ENCODE measurements at regions not wholly inside any gene's neighbourhood (a gene's known extent, or its start where the extent isn't known, plus 50 kb on each side); places are given as distances from the start of the nearest gene placed in this dataset.
"Not testable (repeated sequence)": the region's sequence is repeated elsewhere in the genome, so short reads cannot be mapped to it uniquely, and the experiment has no call there.

GRCh38 chr6:167232356-167232755 lies 58.8 kb upstream of the UNC93A start:
- H3K4me1 Mint-ChIP-seq = no peaks in the 10 kb centered on the region
- Histone ChIP-seq H3K9me3 (ENCODE audit: control insufficient read depth in 1 of 2, low read length in 2 of 2) (no peaks in the 10 kb centered on the region), H3K27ac (ENCODE audit: low read depth, low read length) (no peak overlapping the region), H3K4me3 (ENCODE audit: low read length in 2 of 2) (no peak overlapping the region), H3K4me1 (ENCODE audit: insufficient read depth, low read length) (no peaks in the 10 kb centered on the region), H3K36me3 (ENCODE audit: insufficient read depth, low read length) (no peaks in the 10 kb centered on the region), H3K27me3 (ENCODE audit: insufficient read depth, low read length) (no peaks in the 10 kb centered on the region)
- no peaks in the 10 kb centered on the region for H3K36me3 Mint-ChIP-seq
- H3K27ac Mint-ChIP-seq = no peak overlapping the region
- peaks cover 33% of the 10 kb centered on the region in 2 donors for H3K27me3 Mint-ChIP-seq
- intact Hi-C loops (cut with micrococcal nuclease) = no loop called here
- H3K9me3 Mint-ChIP-seq = no peaks in the 10 kb centered on the region
- CTCF ChIA-PET (ENCODE audit: partially characterized antibody) = interaction anchor here (1.5 kb wide), 1 partner anchor 8 kb away, joined by 3 read pairs; no protein-coding TSS in a partner anchor
- no peak for DNase-seq
- POLR2A ChIA-PET (ENCODE audit: partially characterized antibody) = no interaction called here
- no peak overlapping the region for H3K4me3 Mint-ChIP-seq

- Histone ChIP-seq H3K27me3 (ENCODE audit: insufficient read depth, low read length) (no peaks in the 10 kb centered on the region), H3K4me1 (ENCODE audit: insufficient read depth, low read length) (no peaks in the 10 kb centered on the region), H3K4me3 (ENCODE audit: low read length in 2 of 2) (no peak overlapping the region), H3K9me3 (ENCODE audit: control insufficient read depth in 1 of 2, low read length in 2 of 2) (no peaks in the 10 kb centered on the region), H3K36me3 (ENCODE audit: insufficient read depth, low read length) (no peaks in the 10 kb centered on the region), H3K27ac (ENCODE audit: low read depth, low read length) (no peak overlapping the region)
- POLR2A ChIA-PET (ENCODE audit: partially characterized antibody) = no interaction called here
- intact Hi-C loops (cut with micrococcal nuclease) = no loop called here
- CTCF ChIA-PET (ENCODE audit: partially characterized antibody) = interaction anchor here (1.5 kb wide), 1 partner anchor 10 kb away, joined by 3 read pairs; no protein-coding TSS in a partner anchor
- Mint-ChIP-seq H3K4me3 (no peak overlapping the region), H3K27me3 (peaks cover 22 to 23% of the 10 kb centered on the region in 2 donors), H3K27ac (no peak overlapping the region), H3K9me3 (no peaks in the 10 kb centered on the region), H3K4me1 (no peaks in the 10 kb centered on the region), H3K36me3 (no peaks in the 10 kb centered on the region)
- no peak for DNase-seq
Measured at GRCh38 chr6:167233490-167233889, 57.6 kb upstream of the UNC93A start.

GRCh38 chr6:167234576-167234975 lies 56.5 kb upstream of the UNC93A start:
- H3K4me1 Mint-ChIP-seq; H3K27ac ChIP-seq (ENCODE audit: low read depth, low read length); CTCF ChIA-PET (ENCODE audit: partially characterized antibody); H3K4me3 ChIP-seq (ENCODE audit: low read length in 2 of 2); DNase-seq; H3K36me3 Mint-ChIP-seq; H3K27me3 ChIP-seq (ENCODE audit: insufficient read depth, low read length); H3K36me3 ChIP-seq (ENCODE audit: insufficient read depth, low read length); H3K4me3 Mint-ChIP-seq; H3K9me3 Mint-ChIP-seq; intact Hi-C loops (cut with micrococcal nuclease); H3K9me3 ChIP-seq (ENCODE audit: control insufficient read depth in 1 of 2, low read length in 2 of 2); H3K4me1 ChIP-seq (ENCODE audit: insufficient read depth, low read length); POLR2A ChIA-PET (ENCODE audit: partially characterized antibody): not testable (repeated sequence)
- H3K27me3 Mint-ChIP-seq = peaks cover 16 to 17% of the 10 kb centered on the region in 2 donors
- H3K27ac Mint-ChIP-seq = peak overlapping the region in 1 of 7 donors; percentile 75

- H3K36me3 Mint-ChIP-seq = no peaks in the 10 kb centered on the region
- H3K27ac Mint-ChIP-seq = peak overlapping the region in 1 of 7 donors; percentile 75
- no peaks in the 10 kb centered on the region for H3K36me3 ChIP-seq (ENCODE audit: insufficient read depth, low read length)
- no peaks in the 10 kb centered on the region for H3K9me3 Mint-ChIP-seq
- H3K27ac ChIP-seq (ENCODE audit: low read depth, low read length) = no peak overlapping the region
- no peak overlapping the region for H3K4me3 ChIP-seq (ENCODE audit: low read length in 2 of 2)
- peaks cover 17 to 18% of the 10 kb centered on the region in 2 donors for H3K27me3 Mint-ChIP-seq
- ChIA-PET POLR2A (ENCODE audit: partially characterized antibody) (no interaction called here), CTCF (ENCODE audit: partially characterized antibody) (no interaction called here)
- H3K27me3 ChIP-seq (ENCODE audit: insufficient read depth, low read length) = no peaks in the 10 kb centered on the region
- no peak overlapping the region for H3K4me3 Mint-ChIP-seq
- DNase-seq = no peak
- H3K4me1 Mint-ChIP-seq = no peaks in the 10 kb centered on the region
- intact Hi-C loops (cut with micrococcal nuclease) = no loop called here
- H3K9me3 ChIP-seq (ENCODE audit: control insufficient read depth in 1 of 2, low read length in 2 of 2) = no peaks in the 10 kb centered on the region
- no peaks in the 10 kb centered on the region for H3K4me1 ChIP-seq (ENCODE audit: insufficient read depth, low read length)
Measured at GRCh38 chr6:167235005-167235404, 56.1 kb upstream of the UNC93A start.

- POLR2A ChIA-PET (ENCODE audit: partially characterized antibody) = no interaction called here
- Mint-ChIP-seq H3K27ac (no peak overlapping the region), H3K36me3 (no peaks in the 10 kb centered on the region), H3K9me3 (no peaks in the 10 kb centered on the region), H3K4me1 (no peaks in the 10 kb centered on the region), H3K27me3 (peaks cover 19 to 20% of the 10 kb centered on the region in 2 donors), H3K4me3 (no peak overlapping the region)
- CTCF ChIA-PET (ENCODE audit: partially characterized antibody) = no interaction called here
- Histone ChIP-seq H3K4me3 (ENCODE audit: low read length in 2 of 2) (no peak overlapping the region), H3K36me3 (ENCODE audit: insufficient read depth, low read length) (no peaks in the 10 kb centered on the region), H3K9me3 (ENCODE audit: control insufficient read depth in 1 of 2, low read length in 2 of 2) (no peaks in the 10 kb centered on the region), H3K27ac (ENCODE audit: low read depth, low read length) (no peak overlapping the region), H3K4me1 (ENCODE audit: insufficient read depth, low read length) (no peaks in the 10 kb centered on the region), H3K27me3 (ENCODE audit: insufficient read depth, low read length) (no peaks in the 10 kb centered on the region)
- DNase-seq = no peak
- intact Hi-C loops (cut with micrococcal nuclease) = no loop called here
Measured at GRCh38 chr6:167235421-167236238, 55.5 kb upstream of the UNC93A start.

- ChIA-PET CTCF (ENCODE audit: partially characterized antibody) (no interaction called here), POLR2A (ENCODE audit: partially characterized antibody) (no interaction called here)
- H3K27ac ChIP-seq (ENCODE audit: low read depth, low read length) = no peak overlapping the region
- no peak for DNase-seq
- H3K27ac Mint-ChIP-seq = no peak overlapping the region
- no peaks in the 10 kb centered on the region for H3K4me1 Mint-ChIP-seq
- intact Hi-C loops (cut with micrococcal nuclease) = no loop called here
- no peak overlapping the region for H3K4me3 Mint-ChIP-seq
- peaks cover 19 to 20% of the 10 kb centered on the region in 2 donors for H3K27me3 Mint-ChIP-seq
- H3K36me3 Mint-ChIP-seq = no peaks in the 10 kb centered on the region
- H3K9me3 ChIP-seq (ENCODE audit: control insufficient read depth in 1 of 2, low read length in 2 of 2) = no peaks in the 10 kb centered on the region
- no peaks in the 10 kb centered on the region for H3K4me1 ChIP-seq (ENCODE audit: insufficient read depth, low read length)
- no peaks in the 10 kb centered on the region for H3K36me3 ChIP-seq (ENCODE audit: insufficient read depth, low read length)
- H3K4me3 ChIP-seq (ENCODE audit: low read length in 2 of 2) = no peak overlapping the region
- no peaks in the 10 kb centered on the region for H3K27me3 ChIP-seq (ENCODE audit: insufficient read depth, low read length)
- no peaks in the 10 kb centered on the region for H3K9me3 Mint-ChIP-seq
Measured at GRCh38 chr6:167236239-167236571, 54.9 kb upstream of the UNC93A start.

GRCh38 chr6:167237438-167238145 lies 53.5 kb upstream of the UNC93A start:
- Histone ChIP-seq H3K27ac (ENCODE audit: low read depth, low read length) (no peak overlapping the region), H3K36me3 (ENCODE audit: insufficient read depth, low read length) (no peaks in the 10 kb centered on the region), H3K4me1 (ENCODE audit: insufficient read depth, low read length) (no peaks in the 10 kb centered on the region), H3K9me3 (ENCODE audit: control insufficient read depth in 1 of 2, low read length in 2 of 2) (no peaks in the 10 kb centered on the region), H3K4me3 (ENCODE audit: low read length in 2 of 2) (no peak overlapping the region), H3K27me3 (ENCODE audit: insufficient read depth, low read length) (no peaks in the 10 kb centered on the region)
- Mint-ChIP-seq H3K27ac (no peak overlapping the region), H3K4me1 (no peaks in the 10 kb centered on the region), H3K36me3 (no peaks in the 10 kb centered on the region), H3K9me3 (no peaks in the 10 kb centered on the region), H3K27me3 (peaks cover 17 to 18% of the 10 kb centered on the region in 2 donors), H3K4me3 (no peak overlapping the region)
- intact Hi-C loops (cut with micrococcal nuclease) = no loop called here
- ChIA-PET POLR2A (ENCODE audit: partially characterized antibody) (no interaction called here), CTCF (ENCODE audit: partially characterized antibody) (no interaction called here)
- no peak for DNase-seq
